ENCODE measurements at regions not wholly inside any gene's neighbourhood (a gene's known extent, or its start where the extent isn't known, plus 50 kb on each side); places are given as distances from the start of the nearest gene placed in this dataset.

- TF ChIP-seq CTCF (IDR thresholded peaks at IDR 0.05; ENCODE audit: low read depth, low read length, poor library complexity, severe bottlenecking) = no peak
- no peak for TF ChIP-seq EZH2phosphoT487 (IDR thresholded peaks at IDR 0.05; ENCODE audit: borderline replicate concordance, low read length)
Observed at GRCh38 chr6:22829070-22829469, 259.7 kb downstream of the HDGFL1 start.

Measured in DOHH2 (cell line).